Esophagus squamous epithelium (tissue), 5 donors: ENCODE measurements at regions not wholly inside any gene's neighbourhood (a gene's known extent, or its start where the extent isn't known, plus 50 kb on each side); places are given as distances from the start of the nearest gene placed in this dataset.

Experiments used
- DNase-seq: peaks from one replicate; lab custom pipeline; 2025; lab: John Stamatoyannopoulos, UW
- H3K27ac ChIP-seq, 4 donors: fragments of 200-600 bp; sonication (generic); one replicate each; pipeline ENCODE4 v1.5.1; 2016 to 2019; ENCODE audit warnings: mild to moderate bottlenecking in 1 of 4
- H3K27me3 ChIP-seq, 4 donors: fragments of 200-600 bp; sonication (generic); 1 replicate in 3 of 4; 2 replicates in 1 of 4; pipeline versions ENCODE4 v1.5.1 to v1.6.0; 2017 to 2021; ENCODE audit warnings: antibody characterized with exemption in 1 of 4
- H3K36me3 ChIP-seq, 3 donors: fragments of 200-600 bp; sonication (generic); one replicate each; pipeline ENCODE4 v1.5.1; 2016 to 2019
- H3K4me1 ChIP-seq, 3 donors: fragments of 200-600 bp; sonication (generic); one replicate each; pipeline ENCODE4 v1.5.1; 2017 to 2019
- H3K4me3 ChIP-seq, 4 donors: fragments of 200-600 bp; sonication (generic); 1 replicate in 3 of 4; 2 replicates in 1 of 4; pipeline ENCODE4 v1.5.1; 2016 to 2019; ENCODE audit warnings: mild to moderate bottlenecking in 2 of 4, moderate library complexity in 1 of 4
- H3K9me3 ChIP-seq, 3 donors: fragments of 200-600 bp; sonication (generic); one replicate each; pipeline ENCODE4 v1.5.1; 2016 to 2019
- POLR2A ChIP-seq, 4 donors: fragments of 450-650 bp; IDR thresholded peaks; one replicate each; pipeline ENCODE4 v1.6.1; 2017; ENCODE audit warnings: antibody characterized with exemption in 4 of 4, mild to moderate bottlenecking in 4 of 4, moderate library complexity in 3 of 4
- WGBS, 2 donors: methylation state at CpG; one replicate each; pipeline ENCODE4 v1.1.5; 2018; 5-methylcytosine and 5-hydroxymethylcytosine counted together
- intact Hi-C: fragments of 100-400 bp; cut with DNase I; formaldehyde crosslinking; loops from one replicate; pipeline ENCODE4 v1.15.0; 2022
- TF ChIP-seq, protein P1 (sequence below), 6 experiments: fragments of 450-650 bp in 4 of 6; fragments of 200-600 bp in 2 of 6; sonication (generic) in 2 of 6; IDR thresholded peaks; one replicate each; pipeline ENCODE4 v1.5.1; 2016 to 2019; ENCODE audit warnings: antibody characterized with exemption in 6 of 6, mild to moderate bottlenecking in 4 of 6, moderate library complexity in 4 of 6
- donor health status: DM: yes; HTN: yes; CAD: no.

DNA sequence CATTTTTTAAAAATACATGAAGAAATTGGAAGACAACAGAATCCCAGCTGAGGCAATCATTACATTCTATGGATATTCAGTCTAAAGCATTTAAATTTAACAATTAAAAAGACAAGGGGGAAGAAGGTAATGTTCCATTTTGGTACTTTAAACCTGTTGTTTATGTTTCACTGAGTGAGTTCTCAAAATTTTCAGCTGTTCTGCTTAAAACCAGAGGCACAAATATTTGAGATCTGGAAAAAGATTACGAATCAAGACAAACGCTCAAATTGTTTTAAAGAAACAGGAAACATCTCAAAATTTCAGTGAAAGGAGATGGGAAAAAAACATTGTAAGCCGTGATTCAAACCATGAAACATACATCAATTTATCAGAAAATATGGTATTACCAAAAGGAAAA, 656.2 kb upstream of the CHAC2 start:
- intact Hi-C loops: no loop called here
- Histone ChIP-seq H3K4me1 (no peaks in the 10 kb centered on the region), H3K9me3 (peaks cover 0 to 4% (median 0%) of the 10 kb centered on the region in 3 donors), H3K27me3 (no peaks in the 10 kb centered on the region), H3K27ac (no peak overlapping the region), H3K4me3 (no peak overlapping the region), H3K36me3 (no peaks in the 10 kb centered on the region)
- DNase-seq: no peak
- 40 to 61% methylated on average over 3 of the region's 3 CpGs for WGBS, 2 donors
- no peak for TF ChIP-seq POLR2A (IDR thresholded peaks at IDR 0.05)
- TF ChIP-seq, protein P1, sequence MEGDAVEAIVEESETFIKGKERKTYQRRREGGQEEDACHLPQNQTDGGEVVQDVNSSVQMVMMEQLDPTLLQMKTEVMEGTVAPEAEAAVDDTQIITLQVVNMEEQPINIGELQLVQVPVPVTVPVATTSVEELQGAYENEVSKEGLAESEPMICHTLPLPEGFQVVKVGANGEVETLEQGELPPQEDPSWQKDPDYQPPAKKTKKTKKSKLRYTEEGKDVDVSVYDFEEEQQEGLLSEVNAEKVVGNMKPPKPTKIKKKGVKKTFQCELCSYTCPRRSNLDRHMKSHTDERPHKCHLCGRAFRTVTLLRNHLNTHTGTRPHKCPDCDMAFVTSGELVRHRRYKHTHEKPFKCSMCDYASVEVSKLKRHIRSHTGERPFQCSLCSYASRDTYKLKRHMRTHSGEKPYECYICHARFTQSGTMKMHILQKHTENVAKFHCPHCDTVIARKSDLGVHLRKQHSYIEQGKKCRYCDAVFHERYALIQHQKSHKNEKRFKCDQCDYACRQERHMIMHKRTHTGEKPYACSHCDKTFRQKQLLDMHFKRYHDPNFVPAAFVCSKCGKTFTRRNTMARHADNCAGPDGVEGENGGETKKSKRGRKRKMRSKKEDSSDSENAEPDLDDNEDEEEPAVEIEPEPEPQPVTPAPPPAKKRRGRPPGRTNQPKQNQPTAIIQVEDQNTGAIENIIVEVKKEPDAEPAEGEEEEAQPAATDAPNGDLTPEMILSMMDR (IDR thresholded peaks at IDR 0.05): no peak

DNA sequence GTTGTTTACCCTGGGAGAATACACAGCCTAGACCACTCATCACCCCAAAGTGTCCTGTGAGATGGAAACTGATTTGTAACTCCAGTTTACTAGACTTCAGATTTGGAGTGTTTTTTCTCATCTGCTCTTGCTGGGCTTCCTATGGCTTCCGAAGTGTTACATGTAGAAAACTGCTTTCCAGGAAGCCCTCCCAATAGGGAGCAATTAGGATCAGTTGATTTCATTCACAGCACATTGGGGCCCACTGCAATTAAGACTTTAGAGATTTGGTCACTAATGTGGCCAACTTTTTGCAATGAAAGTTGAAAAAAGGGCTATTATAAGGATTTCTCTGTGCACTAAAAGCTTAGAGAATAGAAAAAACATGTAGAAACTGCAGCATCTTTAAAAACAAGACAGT, 656.6 kb upstream of the CHAC2 start:
- WGBS, 2 donors: 54 to 64% methylated on average over 1 of the region's 1 CpG
- intact Hi-C loops: no loop called here
- Histone ChIP-seq H3K9me3 (peaks cover 0 to 4% (median 0%) of the 10 kb centered on the region in 3 donors), H3K4me3 (no peak overlapping the region), H3K4me1 (no peaks in the 10 kb centered on the region), H3K27me3 (no peaks in the 10 kb centered on the region), H3K36me3 (no peaks in the 10 kb centered on the region), H3K27ac (no peak overlapping the region)
- no peak for DNase-seq
- TF ChIP-seq POLR2A (IDR thresholded peaks at IDR 0.05): no peak
- TF ChIP-seq, protein P1 (IDR thresholded peaks at IDR 0.05): no peak

DNA sequence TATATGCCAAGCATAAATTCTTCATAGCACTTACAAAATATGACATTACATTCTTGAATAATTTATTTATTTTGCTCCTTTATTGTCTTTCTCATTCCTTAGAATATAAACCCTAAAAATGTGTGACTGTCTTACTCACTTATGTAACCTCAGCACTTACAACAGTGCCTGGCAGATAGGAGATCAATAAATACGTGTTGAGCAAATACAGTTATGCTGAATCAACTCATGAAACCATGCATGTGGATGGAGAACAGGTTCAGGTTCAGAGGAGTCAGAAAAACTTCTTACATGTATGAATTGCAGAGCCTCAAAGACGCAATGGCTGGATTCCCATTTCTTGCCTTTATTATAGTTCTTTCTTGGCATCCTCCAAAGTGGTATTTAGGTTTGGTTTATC, 659.4 kb upstream of the CHAC2 start:
- Histone ChIP-seq H3K4me3 (no peak overlapping the region), H3K27me3 (no peaks in the 10 kb centered on the region), H3K36me3 (no peaks in the 10 kb centered on the region), H3K4me1 (no peaks in the 10 kb centered on the region), H3K9me3 (peaks cover 0 to 4% (median 0%) of the 10 kb centered on the region in 3 donors), H3K27ac (no peak overlapping the region)
- TF ChIP-seq, protein P1 (IDR thresholded peaks at IDR 0.05): no peak
- TF ChIP-seq POLR2A (IDR thresholded peaks at IDR 0.05): no peak
- WGBS, 2 donors: 61% methylated on average over 2 of the region's 2 CpGs
- DNase-seq: no peak
- intact Hi-C loops: no loop called here

DNA sequence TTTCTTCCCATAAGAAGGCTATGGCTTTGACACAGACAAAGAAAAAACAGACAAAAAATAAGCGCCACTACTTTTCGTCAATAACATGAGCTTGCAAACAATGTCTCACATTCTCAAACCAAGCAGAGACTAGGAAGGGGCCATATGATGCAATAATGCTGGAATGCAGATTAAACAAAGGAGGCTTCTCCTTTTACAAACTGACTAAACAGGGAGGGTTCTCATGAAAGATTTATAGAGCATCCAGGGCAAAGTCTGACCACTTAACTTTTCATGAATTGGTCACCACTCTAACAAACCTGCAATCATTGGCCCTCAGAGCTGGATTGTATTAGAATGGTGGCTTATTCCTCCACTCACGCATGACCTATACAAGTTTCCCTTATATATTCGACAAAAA, 663.3 kb upstream of the CHAC2 start:
- H3K36me3 ChIP-seq: no peaks in the 10 kb centered on the region
- WGBS, 2 donors: 66 to 77% methylated on average over 4 of the region's 4 CpGs
- no peak overlapping the region for H3K4me3 ChIP-seq
- H3K27ac ChIP-seq: no peak overlapping the region
- TF ChIP-seq POLR2A (IDR thresholded peaks at IDR 0.05): no peak
- TF ChIP-seq, protein P1 (IDR thresholded peaks at IDR 0.05): no peak
- H3K9me3 ChIP-seq: no peaks in the 10 kb centered on the region
- DNase-seq: no peak
- H3K27me3 ChIP-seq: no peaks in the 10 kb centered on the region
- intact Hi-C loops: no loop called here
- H3K4me1 ChIP-seq: no peaks in the 10 kb centered on the region

DNA sequence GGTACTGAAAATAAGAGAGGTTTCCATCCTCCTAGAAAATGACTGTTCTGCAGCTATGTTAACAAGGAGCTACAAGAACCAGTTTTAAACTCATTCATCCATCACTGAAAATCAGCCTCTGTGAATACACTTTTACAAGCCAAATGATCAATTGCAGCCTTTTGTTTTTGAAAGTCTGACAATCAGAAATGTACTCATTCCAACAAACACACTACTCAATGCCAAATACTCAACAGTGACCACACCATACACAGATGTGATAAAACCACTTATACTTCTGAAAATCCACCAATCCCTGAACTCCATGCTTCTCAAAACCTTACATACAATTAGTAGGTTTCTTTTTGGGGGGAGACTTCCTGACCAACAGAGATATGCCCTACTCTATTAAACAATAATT, 663.9 kb upstream of the CHAC2 start:
- no peaks in the 10 kb centered on the region for H3K27me3 ChIP-seq
- no peak overlapping the region for H3K4me3 ChIP-seq
- no peak overlapping the region for H3K27ac ChIP-seq
- TF ChIP-seq POLR2A (IDR thresholded peaks at IDR 0.05): no peak
- TF ChIP-seq, protein P1 (IDR thresholded peaks at IDR 0.05): no peak
- no peaks in the 10 kb centered on the region for H3K36me3 ChIP-seq
- no peak for DNase-seq
- H3K4me1 ChIP-seq: no peaks in the 10 kb centered on the region
- intact Hi-C loops: no loop called here
- H3K9me3 ChIP-seq: no peaks in the 10 kb centered on the region
